ENCODE measurements at regions not wholly inside any gene's neighbourhood (a gene's known extent, or its start where the extent isn't known, plus 50 kb on each side); places are given as distances from the start of the nearest gene placed in this dataset.

DNA sequence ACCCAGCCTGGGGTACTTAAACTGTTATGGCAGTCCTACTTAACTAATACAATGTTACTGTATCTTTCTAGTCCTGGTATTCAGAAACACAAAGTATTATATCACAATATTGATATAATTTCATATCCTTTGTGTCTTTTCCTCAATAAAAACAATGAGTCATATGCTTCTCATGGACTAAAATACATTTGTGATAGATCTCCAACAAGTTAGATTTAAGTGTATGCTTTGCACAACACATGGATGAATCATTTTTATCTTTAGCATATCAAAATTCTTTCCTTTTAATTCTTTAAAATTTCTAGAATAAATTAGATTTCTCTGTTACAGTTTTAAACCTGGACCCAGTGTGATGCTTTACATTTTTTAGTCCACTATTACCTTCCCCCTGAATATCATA, 1357.8 kb upstream of the ATXN8OS start:
- Histone ChIP-seq H3K36me3 (ENCODE audit: control insufficient read depth, insufficient read depth, low read length) (no peaks in the 10 kb centered on the region), H3K27me3 (ENCODE audit: control insufficient read depth, insufficient read depth, low read length) (no peaks in the 10 kb centered on the region), H3K4me3 (ENCODE audit: low read depth, low read length) (no peak overlapping the region)
- TF ChIP-seq, protein P1, sequence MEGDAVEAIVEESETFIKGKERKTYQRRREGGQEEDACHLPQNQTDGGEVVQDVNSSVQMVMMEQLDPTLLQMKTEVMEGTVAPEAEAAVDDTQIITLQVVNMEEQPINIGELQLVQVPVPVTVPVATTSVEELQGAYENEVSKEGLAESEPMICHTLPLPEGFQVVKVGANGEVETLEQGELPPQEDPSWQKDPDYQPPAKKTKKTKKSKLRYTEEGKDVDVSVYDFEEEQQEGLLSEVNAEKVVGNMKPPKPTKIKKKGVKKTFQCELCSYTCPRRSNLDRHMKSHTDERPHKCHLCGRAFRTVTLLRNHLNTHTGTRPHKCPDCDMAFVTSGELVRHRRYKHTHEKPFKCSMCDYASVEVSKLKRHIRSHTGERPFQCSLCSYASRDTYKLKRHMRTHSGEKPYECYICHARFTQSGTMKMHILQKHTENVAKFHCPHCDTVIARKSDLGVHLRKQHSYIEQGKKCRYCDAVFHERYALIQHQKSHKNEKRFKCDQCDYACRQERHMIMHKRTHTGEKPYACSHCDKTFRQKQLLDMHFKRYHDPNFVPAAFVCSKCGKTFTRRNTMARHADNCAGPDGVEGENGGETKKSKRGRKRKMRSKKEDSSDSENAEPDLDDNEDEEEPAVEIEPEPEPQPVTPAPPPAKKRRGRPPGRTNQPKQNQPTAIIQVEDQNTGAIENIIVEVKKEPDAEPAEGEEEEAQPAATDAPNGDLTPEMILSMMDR (IDR thresholded peaks at IDR 0.05; ENCODE audit: insufficient read depth, low read length, poor library complexity, severe bottlenecking): no peak
- no peak for DNase-seq (ENCODE audit: low read depth)

DNA sequence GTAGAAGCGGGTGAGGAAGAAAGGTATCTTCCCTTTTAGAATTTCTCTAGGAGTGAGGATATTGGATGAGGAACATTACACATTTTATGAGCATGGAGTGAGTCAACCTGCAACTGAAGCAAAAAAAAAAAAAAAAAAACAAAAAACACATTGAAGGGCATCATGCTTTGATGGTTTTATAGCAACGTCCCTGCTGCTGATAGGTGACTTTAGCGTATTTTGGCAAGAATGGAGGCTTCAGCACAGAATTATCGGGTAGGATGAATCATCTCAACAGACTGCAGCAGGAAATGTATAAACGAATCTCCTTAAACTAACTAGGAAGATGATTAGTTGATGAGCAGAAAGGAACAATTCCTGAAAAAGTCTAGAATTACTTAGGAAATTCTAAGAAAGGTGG, 1359.6 kb upstream of the ATXN8OS start:
- Histone ChIP-seq H3K27me3 (ENCODE audit: control insufficient read depth, insufficient read depth, low read length) (no peaks in the 10 kb centered on the region), H3K4me3 (ENCODE audit: low read depth, low read length) (no peak overlapping the region), H3K36me3 (ENCODE audit: control insufficient read depth, insufficient read depth, low read length) (no peaks in the 10 kb centered on the region)
- DNase-seq (ENCODE audit: low read depth): peak; percentile 29
- TF ChIP-seq, protein P1 (IDR thresholded peaks at IDR 0.05; ENCODE audit: insufficient read depth, low read length, poor library complexity, severe bottlenecking): no peak

DNA sequence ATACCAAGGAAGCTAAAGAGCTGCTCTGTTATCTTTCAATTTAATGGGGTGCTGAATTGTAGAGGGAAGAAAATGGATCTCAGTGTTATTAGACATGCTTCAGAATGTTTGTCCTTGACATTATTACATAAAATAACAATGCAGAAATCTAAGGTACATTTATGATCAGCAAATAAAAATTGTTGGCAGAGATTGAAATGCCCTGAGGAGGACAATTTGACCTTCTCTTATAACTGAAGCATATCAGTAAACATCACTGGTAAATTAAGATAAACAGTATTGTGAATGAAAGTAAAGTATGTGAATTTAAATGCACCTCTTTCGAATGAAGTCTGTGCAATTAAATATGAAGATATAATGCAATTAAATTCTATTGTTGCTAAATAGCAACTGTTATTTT, 1362.1 kb upstream of the ATXN8OS start:
- no peak overlapping the region for H3K4me3 ChIP-seq (ENCODE audit: low read depth, low read length)
- H3K27me3 ChIP-seq (ENCODE audit: control insufficient read depth, insufficient read depth, low read length): no peaks in the 10 kb centered on the region
- TF ChIP-seq, protein P1 (IDR thresholded peaks at IDR 0.05; ENCODE audit: insufficient read depth, low read length, poor library complexity, severe bottlenecking): no peak
- no peaks in the 10 kb centered on the region for H3K36me3 ChIP-seq (ENCODE audit: control insufficient read depth, insufficient read depth, low read length)
- DNase-seq (ENCODE audit: low read depth): no peak

DNA sequence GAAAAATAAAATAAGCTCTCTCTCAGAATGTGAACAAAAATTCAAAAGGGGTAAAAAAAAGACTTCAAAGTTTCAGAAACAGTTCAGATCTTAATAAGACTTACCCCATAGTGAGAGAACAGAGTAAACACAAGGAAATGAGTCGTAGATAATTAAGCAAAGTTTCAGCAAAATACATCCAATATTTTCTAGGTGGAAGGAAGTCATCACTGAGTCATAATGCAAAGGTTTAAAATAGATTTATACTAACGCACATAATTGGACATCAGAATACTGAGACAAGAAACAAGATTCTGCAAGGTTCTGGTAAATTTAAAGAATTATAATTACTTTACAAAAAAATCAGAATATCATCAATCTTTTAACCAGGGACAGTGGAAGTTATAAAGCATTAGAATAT, 1370.7 kb upstream of the ATXN8OS start:
- H3K36me3 ChIP-seq (ENCODE audit: control insufficient read depth, insufficient read depth, low read length): no peaks in the 10 kb centered on the region
- TF ChIP-seq, protein P1 (IDR thresholded peaks at IDR 0.05; ENCODE audit: insufficient read depth, low read length, poor library complexity, severe bottlenecking): no peak
- no peak for DNase-seq (ENCODE audit: low read depth)
- no peak overlapping the region for H3K4me3 ChIP-seq (ENCODE audit: low read depth, low read length)
- no peaks in the 10 kb centered on the region for H3K27me3 ChIP-seq (ENCODE audit: control insufficient read depth, insufficient read depth, low read length)

DNA sequence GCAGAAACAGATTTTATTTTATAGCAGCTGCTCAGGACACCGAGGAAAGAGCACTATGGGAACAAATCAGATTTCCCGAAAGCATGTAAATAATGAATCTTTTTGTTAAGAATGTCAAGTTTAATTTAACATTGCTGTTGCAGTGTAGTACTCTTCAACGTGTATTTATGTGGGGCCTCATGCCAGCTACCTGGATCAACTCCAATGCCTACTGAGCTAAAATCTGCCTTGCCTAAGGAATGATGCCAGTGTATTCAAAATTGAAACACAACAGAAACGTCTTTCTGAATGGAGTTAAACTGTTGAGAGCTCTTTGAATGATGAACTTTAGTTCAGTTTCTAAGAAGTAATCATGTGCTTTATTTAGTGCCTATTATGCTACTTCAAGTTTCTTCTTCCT, 1379.8 kb upstream of the ATXN8OS start:
- H3K36me3 ChIP-seq (ENCODE audit: control insufficient read depth, insufficient read depth, low read length): no peaks in the 10 kb centered on the region
- TF ChIP-seq, protein P1 (IDR thresholded peaks at IDR 0.05; ENCODE audit: insufficient read depth, low read length, poor library complexity, severe bottlenecking): no peak

DNA sequence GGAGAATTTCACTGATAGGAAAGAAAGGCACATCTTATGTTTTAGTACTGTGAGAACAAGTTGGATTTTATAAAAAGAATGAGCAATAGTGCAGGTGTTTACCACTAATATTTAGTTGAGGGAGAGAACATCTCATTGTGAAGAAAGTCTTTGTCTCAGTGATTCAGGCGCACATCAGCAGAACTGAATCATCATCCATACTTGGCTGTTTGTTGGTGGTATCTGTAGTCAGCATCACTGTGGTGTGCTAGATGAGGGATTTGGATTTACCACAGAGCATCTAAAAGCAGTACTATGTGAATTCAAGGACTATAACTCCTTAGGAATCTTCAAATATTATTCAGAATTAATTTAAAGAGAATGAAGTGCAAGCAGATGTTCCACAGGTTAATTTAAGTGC, 1380.5 kb upstream of the ATXN8OS start:
- TF ChIP-seq, protein P1 (IDR thresholded peaks at IDR 0.05; ENCODE audit: insufficient read depth, low read length, poor library complexity, severe bottlenecking): no peak
- Histone ChIP-seq H3K4me3 (ENCODE audit: low read depth, low read length) (no peak overlapping the region), H3K27me3 (ENCODE audit: control insufficient read depth, insufficient read depth, low read length) (no peaks in the 10 kb centered on the region), H3K36me3 (ENCODE audit: control insufficient read depth, insufficient read depth, low read length) (no peaks in the 10 kb centered on the region)
- no peak for DNase-seq (ENCODE audit: low read depth)

More for the DNA sequence above, 1379.8 kb upstream of the ATXN8OS start:
- no peaks in the 10 kb centered on the region for H3K27me3 ChIP-seq (ENCODE audit: control insufficient read depth, insufficient read depth, low read length)
- H3K4me3 ChIP-seq (ENCODE audit: low read depth, low read length): no peak overlapping the region
- no peak for DNase-seq (ENCODE audit: low read depth)
